Lung (tissue), 11 donors: ENCODE measurements at regions not wholly inside any gene's neighbourhood (a gene's known extent, or its start where the extent isn't known, plus 50 kb on each side); places are given as distances from the start of the nearest gene placed in this dataset.

Experiments used
- ATAC-seq: fragments of 200-7000 bp; cut with Tn5 transposase; one replicate; pipeline ENCODE4 v1.9.1; 2020; ENCODE audit warnings: moderate number of reproducible peaks; ENCODE audit not compliant: insufficient read depth, low FRiP score
- DNase-seq, 3 donors: peaks; one replicate each; pipeline ENCODE4 v3.0.0-alpha.2; 2013 to 2017
- H3K27ac ChIP-seq, 2 donors: one replicate each; pipeline ENCODE4 v1.5.1; 2013; ENCODE audit warnings: mild to moderate bottlenecking in 2 of 2, moderate library complexity in 2 of 2, control low read depth in 1 of 2, inconsistent platforms in 1 of 2, low read depth in 1 of 2, low read length in 1 of 2
- H3K27me3 ChIP-seq, 3 donors: one replicate each; pipeline ENCODE4 v1.5.1; 2013; ENCODE audit warnings: low read length in 2 of 3; ENCODE audit not compliant: control insufficient read depth in 3 of 3, insufficient read depth in 3 of 3
- H3K36me3 ChIP-seq, 4 donors: one replicate each; pipeline ENCODE4 v1.5.1; 2013; ENCODE audit warnings: low read length in 4 of 4, mild to moderate bottlenecking in 1 of 4, moderate library complexity in 1 of 4; ENCODE audit not compliant: control insufficient read depth in 4 of 4, insufficient read depth in 4 of 4
- H3K4me1 ChIP-seq, 5 donors: one replicate each; pipeline ENCODE4 v1.5.1; 2013; ENCODE audit warnings: low read length in 5 of 5, mild to moderate bottlenecking in 2 of 5, moderate library complexity in 1 of 5; ENCODE audit not compliant: control insufficient read depth in 5 of 5, insufficient read depth in 5 of 5
- H3K4me3 ChIP-seq: one replicate; pipeline ENCODE4 v1.5.1; 2013; ENCODE audit warnings: mild to moderate bottlenecking, control low read depth, moderate library complexity
- H3K9ac ChIP-seq, 2 donors: one replicate each; pipeline ENCODE4 v1.5.1; 2013; ENCODE audit warnings: low read length in 2 of 2, control low read depth in 1 of 2; ENCODE audit not compliant: insufficient read depth in 1 of 2
- H3K9me3 ChIP-seq, 4 donors: one replicate each; pipeline ENCODE4 v1.5.1; 2013; ENCODE audit warnings: low read length in 3 of 4, mild to moderate bottlenecking in 1 of 4, moderate library complexity in 1 of 4; ENCODE audit not compliant: control insufficient read depth in 4 of 4, insufficient read depth in 3 of 4
- WGBS, 2 donors: extraction: QIAGEN DNeasy Blood & Tissue Kit; methylation state at CpG; one replicate each; pipeline ENCODE4 v1.1.7; 2013; 5-methylcytosine and 5-hydroxymethylcytosine counted together
- TF ChIP-seq, protein P1 (sequence below): IDR thresholded peaks from 2 replicates; pipeline ENCODE4 v1.5.1; 2012; ENCODE audit warnings: mild to moderate bottlenecking; ENCODE audit errors: control extremely low read depth, extremely low read depth
- donor health status: control.
- donor health status: control.
- donor health status: Bipolar disorder and iron deficiency.
- donor health status: healthy.
- donor health status: DM: yes; HTN: yes; CAD: no.

GRCh38 chr6:22447249-22448196, 121.8 kb upstream of the HDGFL1 start:
- ATAC-seq (no peak), DNase-seq (peak in 1 of 3 donors; percentile 12)
- no peak overlapping the region for H3K9ac ChIP-seq
- H3K4me3 ChIP-seq, result no peak overlapping the region
- no peaks in the 10 kb centered on the region for H3K9me3 ChIP-seq
- H3K27ac ChIP-seq, result peak overlapping the region in 1 of 2 donors; percentile 74
- 65 to 72% methylated on average over 16 of the region's 16 CpGs for WGBS, 2 donors
- no peaks in the 10 kb centered on the region for H3K36me3 ChIP-seq
- TF ChIP-seq, protein P1, sequence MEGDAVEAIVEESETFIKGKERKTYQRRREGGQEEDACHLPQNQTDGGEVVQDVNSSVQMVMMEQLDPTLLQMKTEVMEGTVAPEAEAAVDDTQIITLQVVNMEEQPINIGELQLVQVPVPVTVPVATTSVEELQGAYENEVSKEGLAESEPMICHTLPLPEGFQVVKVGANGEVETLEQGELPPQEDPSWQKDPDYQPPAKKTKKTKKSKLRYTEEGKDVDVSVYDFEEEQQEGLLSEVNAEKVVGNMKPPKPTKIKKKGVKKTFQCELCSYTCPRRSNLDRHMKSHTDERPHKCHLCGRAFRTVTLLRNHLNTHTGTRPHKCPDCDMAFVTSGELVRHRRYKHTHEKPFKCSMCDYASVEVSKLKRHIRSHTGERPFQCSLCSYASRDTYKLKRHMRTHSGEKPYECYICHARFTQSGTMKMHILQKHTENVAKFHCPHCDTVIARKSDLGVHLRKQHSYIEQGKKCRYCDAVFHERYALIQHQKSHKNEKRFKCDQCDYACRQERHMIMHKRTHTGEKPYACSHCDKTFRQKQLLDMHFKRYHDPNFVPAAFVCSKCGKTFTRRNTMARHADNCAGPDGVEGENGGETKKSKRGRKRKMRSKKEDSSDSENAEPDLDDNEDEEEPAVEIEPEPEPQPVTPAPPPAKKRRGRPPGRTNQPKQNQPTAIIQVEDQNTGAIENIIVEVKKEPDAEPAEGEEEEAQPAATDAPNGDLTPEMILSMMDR, result no peak
- no peaks in the 10 kb centered on the region for H3K27me3 ChIP-seq
- H3K4me1 ChIP-seq, result peaks cover 0 to 7% (median 3%) of the 10 kb centered on the region in 5 donors

DNA sequence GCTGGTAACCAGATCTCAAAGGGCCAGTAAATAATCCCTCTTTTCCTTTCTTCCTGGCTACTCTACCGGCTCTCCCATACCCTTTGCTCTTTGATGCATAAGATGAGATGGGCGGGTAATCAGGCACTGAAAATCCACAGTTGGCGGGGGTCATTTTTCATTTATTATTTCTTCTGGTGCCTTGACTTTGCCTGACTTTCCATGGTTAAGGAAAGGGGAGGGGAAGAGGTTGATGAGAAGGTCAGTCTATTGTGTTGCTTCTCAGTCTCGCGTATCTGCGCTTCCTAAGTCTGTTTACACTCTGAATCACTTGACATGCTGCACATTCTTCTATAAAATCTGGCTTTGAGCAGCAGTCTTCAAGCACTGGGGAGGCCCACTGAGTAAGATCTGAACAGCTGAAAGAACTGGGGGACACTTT, 121.1 kb upstream of the HDGFL1 start:
- TF ChIP-seq, protein P1, result no peak
- H3K27me3 ChIP-seq, result no peaks in the 10 kb centered on the region
- DNase-seq, result peak; percentile 32 to 84 (median 73)
- H3K4me1 ChIP-seq, result peaks cover 0 to 7% (median 3%) of the 10 kb centered on the region in 5 donors
- no peaks in the 10 kb centered on the region for H3K9me3 ChIP-seq
- H3K9ac ChIP-seq, result no peak overlapping the region
- no peak overlapping the region for H3K27ac ChIP-seq
- 51 to 72% methylated on average over 6 of the region's 6 CpGs for WGBS, 2 donors
- H3K36me3 ChIP-seq, result no peaks in the 10 kb centered on the region
- H3K4me3 ChIP-seq, result no peak overlapping the region
- peak; percentile 51 for ATAC-seq

- ATAC-seq (no peak), DNase-seq (no peak)
- peaks cover 0 to 7% (median 0%) of the 10 kb centered on the region in 5 donors for H3K4me1 ChIP-seq
- no peak overlapping the region for H3K9ac ChIP-seq
- H3K27me3 ChIP-seq, result no peaks in the 10 kb centered on the region
- no peak overlapping the region for H3K27ac ChIP-seq
- H3K9me3 ChIP-seq, result no peaks in the 10 kb centered on the region
- no peaks in the 10 kb centered on the region for H3K36me3 ChIP-seq
- 94 to 98% methylated on average over 7 of the region's 7 CpGs for WGBS, 2 donors
- no peak overlapping the region for H3K4me3 ChIP-seq
- TF ChIP-seq, protein P1, result no peak
Observed at GRCh38 chr6:22451962-22452361, 117.4 kb upstream of the HDGFL1 start.
